NB4 (cell line): ENCODE measurements at regions not wholly inside any gene's neighbourhood (a gene's known extent, or its start where the extent isn't known, plus 50 kb on each side); places are given as distances from the start of the nearest gene placed in this dataset.

ENCODE experiments used
- DNase-seq: peaks from one replicate; pipeline ENCODE4 v3.0.0; 2010; ENCODE audit warnings: low read depth
- H3K4me3 ChIP-seq: one replicate; pipeline ENCODE4 v1.5.1; 2011; ENCODE audit warnings: mild to moderate bottlenecking, low read depth, low read length, moderate library complexity
- MYC ChIP-seq: IDR thresholded peaks from 2 replicates; pipeline ENCODE4 v1.6.1; 2011; ENCODE audit warnings: low read depth, low read length
- POLR2A ChIP-seq: IDR thresholded peaks from 2 replicates; pipeline ENCODE4 v1.6.1; 2011; ENCODE audit warnings: mild to moderate bottlenecking; ENCODE audit not compliant: insufficient read length; ENCODE audit errors: extremely low read depth
- TF ChIP-seq, protein P1 (sequence below): IDR thresholded peaks from 2 replicates; pipeline ENCODE4 v1.6.1; 2011; ENCODE audit warnings: low read depth, low read length
- TF ChIP-seq, protein P2 (sequence below): IDR thresholded peaks from one replicate; pipeline ENCODE4 v1.5.1; 2012; ENCODE audit warnings: low read depth, low read length

DNA sequence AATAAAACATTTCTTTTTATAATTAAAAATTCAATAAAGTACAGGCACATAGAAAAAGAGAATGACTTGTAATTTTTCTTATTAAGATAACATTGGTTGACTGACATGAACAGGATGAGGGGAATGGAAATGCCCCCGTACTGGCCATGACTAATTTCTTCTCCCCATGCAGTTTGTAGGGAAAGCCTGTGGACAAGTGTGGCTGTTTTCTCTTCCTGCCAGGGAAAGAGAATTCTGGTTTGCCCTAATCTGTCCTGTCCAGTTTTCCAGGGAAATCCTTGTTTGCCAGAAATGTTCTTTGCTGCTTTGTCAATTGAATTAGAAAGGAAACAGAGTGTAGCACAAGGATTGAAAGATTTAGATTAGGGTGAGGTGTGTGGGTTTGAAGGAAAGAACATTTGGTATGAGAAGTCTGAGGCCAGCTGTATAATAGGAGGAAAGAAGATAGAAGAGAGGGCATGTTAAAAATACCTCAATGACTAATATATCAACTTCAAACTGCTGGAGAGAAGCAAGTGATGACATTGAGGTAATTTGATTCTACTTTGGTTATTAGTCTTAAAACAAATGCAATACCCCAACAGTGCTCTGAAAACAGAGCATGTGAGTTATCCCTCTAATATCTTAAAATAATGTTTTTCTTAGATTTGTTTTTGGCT is 593.9 kb upstream of the ZNF804A start:
- H3K4me3 ChIP-seq: no peak overlapping the region
- TF ChIP-seq MYC (no peak), POLR2A (no peak)
- TF ChIP-seq, protein P1, sequence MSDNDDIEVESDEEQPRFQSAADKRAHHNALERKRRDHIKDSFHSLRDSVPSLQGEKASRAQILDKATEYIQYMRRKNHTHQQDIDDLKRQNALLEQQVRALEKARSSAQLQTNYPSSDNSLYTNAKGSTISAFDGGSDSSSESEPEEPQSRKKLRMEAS: no peak
- TF ChIP-seq, protein P2, sequence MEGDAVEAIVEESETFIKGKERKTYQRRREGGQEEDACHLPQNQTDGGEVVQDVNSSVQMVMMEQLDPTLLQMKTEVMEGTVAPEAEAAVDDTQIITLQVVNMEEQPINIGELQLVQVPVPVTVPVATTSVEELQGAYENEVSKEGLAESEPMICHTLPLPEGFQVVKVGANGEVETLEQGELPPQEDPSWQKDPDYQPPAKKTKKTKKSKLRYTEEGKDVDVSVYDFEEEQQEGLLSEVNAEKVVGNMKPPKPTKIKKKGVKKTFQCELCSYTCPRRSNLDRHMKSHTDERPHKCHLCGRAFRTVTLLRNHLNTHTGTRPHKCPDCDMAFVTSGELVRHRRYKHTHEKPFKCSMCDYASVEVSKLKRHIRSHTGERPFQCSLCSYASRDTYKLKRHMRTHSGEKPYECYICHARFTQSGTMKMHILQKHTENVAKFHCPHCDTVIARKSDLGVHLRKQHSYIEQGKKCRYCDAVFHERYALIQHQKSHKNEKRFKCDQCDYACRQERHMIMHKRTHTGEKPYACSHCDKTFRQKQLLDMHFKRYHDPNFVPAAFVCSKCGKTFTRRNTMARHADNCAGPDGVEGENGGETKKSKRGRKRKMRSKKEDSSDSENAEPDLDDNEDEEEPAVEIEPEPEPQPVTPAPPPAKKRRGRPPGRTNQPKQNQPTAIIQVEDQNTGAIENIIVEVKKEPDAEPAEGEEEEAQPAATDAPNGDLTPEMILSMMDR: no peak
- DNase-seq: no peak

DNA sequence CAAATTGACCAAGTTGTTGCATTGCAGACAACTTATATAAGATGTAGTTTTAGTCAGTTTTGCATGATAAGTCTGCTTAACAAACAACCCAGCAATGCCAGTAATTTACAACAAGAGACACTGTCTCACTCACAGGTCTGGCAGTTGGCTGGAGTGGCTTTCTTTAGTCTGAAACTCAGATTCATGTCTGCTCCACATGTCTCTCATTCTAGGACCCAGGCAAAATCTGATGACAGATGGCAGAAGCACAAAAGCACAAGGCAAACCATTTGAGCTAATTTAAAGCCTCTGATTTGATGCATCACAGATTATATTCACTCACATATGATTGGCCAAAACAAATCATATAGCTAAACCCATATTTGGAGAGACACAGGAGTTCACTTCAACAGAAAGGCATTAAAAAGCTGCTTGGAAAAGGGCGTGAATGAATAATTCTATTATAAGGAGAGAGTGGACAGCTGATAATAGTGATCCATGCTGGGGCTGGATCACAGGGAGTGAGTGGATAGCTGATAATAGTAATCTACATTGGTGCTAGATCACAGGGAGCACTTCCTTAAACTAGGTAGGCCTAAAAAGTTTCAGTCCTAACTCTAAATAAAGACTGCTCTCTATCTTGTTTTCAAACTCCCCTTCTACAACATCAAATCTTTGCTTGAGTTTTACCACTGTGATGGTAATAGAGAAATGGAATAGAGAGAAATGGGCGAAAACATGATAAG is 593.2 kb upstream of the ZNF804A start:
- no peak overlapping the region for H3K4me3 ChIP-seq
- TF ChIP-seq, protein P2: no peak
- TF ChIP-seq, protein P1: no peak
- TF ChIP-seq MYC (no peak), POLR2A (no peak)
- DNase-seq: no peak

DNA sequence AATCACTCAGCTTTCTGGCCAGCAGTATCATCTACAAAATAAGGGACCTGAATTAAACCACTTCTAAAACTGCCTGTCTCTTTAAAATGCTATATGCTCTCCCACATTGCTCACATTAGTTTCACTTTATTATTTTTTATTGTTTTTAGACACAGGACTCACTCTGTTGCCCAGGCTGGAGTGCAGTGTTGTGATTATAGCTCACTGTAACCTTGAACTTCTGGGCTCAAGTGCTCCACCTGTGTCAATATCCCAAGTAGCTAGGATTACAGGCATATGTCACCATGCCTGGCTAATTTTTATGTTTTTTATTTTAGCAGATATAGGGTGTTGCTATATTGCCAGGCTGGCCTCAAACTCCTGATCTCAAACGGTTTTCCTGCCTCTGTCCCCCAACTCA is 591.3 kb upstream of the ZNF804A start:
- TF ChIP-seq, protein P2: no peak
- no peak for TF ChIP-seq MYC
- TF ChIP-seq, protein P1: no peak
- TF ChIP-seq POLR2A: no peak
- no peak overlapping the region for H3K4me3 ChIP-seq
- DNase-seq: no peak

DNA sequence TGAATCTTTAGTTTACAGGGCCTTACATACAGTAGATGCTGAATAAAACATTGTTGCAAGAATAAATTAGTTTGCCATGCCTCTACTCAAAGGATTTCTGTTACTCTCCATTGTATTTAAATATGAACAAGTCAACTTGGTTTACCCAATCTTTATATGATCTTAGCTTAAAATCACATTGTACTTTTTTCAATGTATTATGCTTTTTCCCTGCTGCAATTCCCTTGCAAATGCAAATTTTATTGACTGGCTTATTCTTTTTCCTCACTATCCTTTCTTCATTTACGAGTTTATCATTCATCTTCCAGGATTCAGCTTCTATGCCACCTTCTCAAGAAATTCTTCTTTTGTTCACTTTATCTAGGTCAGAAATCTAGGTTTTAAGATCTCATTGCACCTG is 571.4 kb upstream of the ZNF804A start:
- no peak overlapping the region for H3K4me3 ChIP-seq
- no peak for TF ChIP-seq MYC
- TF ChIP-seq, protein P1: no peak
- TF ChIP-seq POLR2A: no peak
- TF ChIP-seq, protein P2: no peak
- no peak for DNase-seq

DNA sequence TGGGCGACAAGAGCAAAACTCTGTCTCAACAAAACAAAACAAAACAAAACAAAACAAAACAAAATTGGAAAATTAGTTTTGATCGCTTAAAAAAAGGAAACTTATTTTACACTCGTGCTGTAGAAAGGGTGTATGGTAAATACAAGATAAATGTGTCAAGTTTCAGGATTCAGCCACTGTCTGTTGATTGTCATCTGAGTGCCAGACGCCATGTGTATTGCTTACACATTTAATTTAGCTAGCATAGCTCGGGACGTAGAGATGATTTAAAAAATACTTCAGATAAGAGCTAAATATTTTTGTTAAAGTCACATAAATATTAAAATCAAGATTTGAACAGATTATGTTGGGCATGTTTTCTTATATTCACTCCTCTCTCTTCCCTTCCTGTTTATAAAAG is 568.1 kb upstream of the ZNF804A start:
- DNase-seq: no peak

More for the DNA sequence above, 568.1 kb upstream of the ZNF804A start:
- TF ChIP-seq, protein P2: no peak
- TF ChIP-seq, protein P1: no peak
- TF ChIP-seq POLR2A: no peak
- TF ChIP-seq MYC: no peak
- H3K4me3 ChIP-seq: no peak overlapping the region
